SK-N-SH (cell line): ENCODE measurements at regions not wholly inside any gene's neighbourhood (a gene's known extent, or its start where the extent isn't known, plus 50 kb on each side); places are given as distances from the start of the nearest gene placed in this dataset.

Experiments used
- CTCF ChIA-PET: fragments of 300-600, 350-600 bp; formaldehyde crosslinking; extraction: SDS; loops from one replicate; lab custom pipeline; 2021; lab: Yijun Ruan, JAX
- POLR2A ChIA-PET: fragments of 350-600 bp; sonication (Branson Sonifier 250); formaldehyde crosslinking; extraction: SDS; loops from one replicate; lab custom pipeline; 2020; ENCODE audit warnings: antibody characterized with exemption, inconsistent platforms; lab: Yijun Ruan, JAX
- DNase-seq: peaks from one replicate; pipeline ENCODE4 v3.0.0; 2012
- H2AFZ ChIP-seq: fragments of 200-600 bp; sonication (generic); 2 replicates; pipeline ENCODE4 v1.8.1; 2016; ENCODE audit warnings: antibody characterized with exemption, mild to moderate bottlenecking, low read depth
- H3F3A ChIP-seq: fragments of 200-600 bp; sonication (generic); replicated peaks from 2 replicates; pipeline ENCODE3; 2016; ENCODE audit warnings: antibody characterized with exemption, mild to moderate bottlenecking; ENCODE audit not compliant: insufficient read depth
- H3K27ac ChIP-seq, 2 experiments: fragments of 200-500 bp in 1 of 2; fragments of 200-600 bp in 1 of 2; sonication (Bioruptor generic) in 1 of 2; sonication (generic), shearing (Covaris generic) in 1 of 2; 2 replicates each; pipeline versions ENCODE4 v1.5.1 to v1.6.1; 2014 to 2016; ENCODE audit warnings: low read depth in 2 of 2, inconsistent platforms in 1 of 2, low read length in 1 of 2, mild to moderate bottlenecking in 1 of 2, mixed read lengths in 1 of 2
- H3K27me3 ChIP-seq: fragments of 200-600 bp; sonication (generic), shearing (Covaris generic); 2 replicates; pipeline ENCODE4 v1.6.1; 2016; ENCODE audit warnings: mixed run types; ENCODE audit not compliant: insufficient read depth
- H3K36me3 ChIP-seq, 2 experiments: fragments of 200-500 bp in 1 of 2; fragments of 200-600 bp in 1 of 2; sonication (Bioruptor generic) in 1 of 2; sonication (generic) in 1 of 2; replicated peaks in 1 of 2; 2 replicates each; pipeline versions ENCODE3 to v1.5.1; 2014 to 2016; ENCODE audit warnings: low read length in 1 of 2, mild to moderate bottlenecking in 1 of 2; ENCODE audit not compliant: insufficient read depth in 2 of 2, control insufficient read depth in 1 of 2
- H3K4me1 ChIP-seq, 2 experiments: fragments of 200-500 bp in 1 of 2; fragments of 200-600 bp in 1 of 2; sonication (Bioruptor generic) in 1 of 2; sonication (generic), shearing (Covaris generic) in 1 of 2; 2 replicates each; pipeline versions ENCODE4 v1.5.1 to v1.6.1; 2014 to 2016; ENCODE audit warnings: low read depth in 1 of 2, low read length in 1 of 2, mixed run types in 1 of 2; ENCODE audit not compliant: insufficient read depth in 2 of 2, control insufficient read depth in 1 of 2
- H3K4me2 ChIP-seq: fragments of 200-600 bp; sonication (generic), shearing (Covaris generic); 2 replicates; pipeline ENCODE4 v1.6.1; 2017; ENCODE audit warnings: mixed run types
- H3K4me3 ChIP-seq, 2 experiments: fragments of 200-500 bp in 1 of 2; fragments of 200-600 bp in 1 of 2; sonication (Bioruptor generic) in 1 of 2; sonication (generic), shearing (Covaris generic) in 1 of 2; 2 replicates each; pipeline versions ENCODE4 v1.5.1 to v1.8.1; 2014 to 2016; ENCODE audit warnings: low read depth in 2 of 2, inconsistent platforms in 1 of 2, low read length in 1 of 2, mild to moderate bottlenecking in 1 of 2, mixed read lengths in 1 of 2, moderate library complexity in 1 of 2
- H3K79me2 ChIP-seq: fragments of 200-600 bp; sonication (generic); 2 replicates; pipeline ENCODE4 v1.8.1; 2017; ENCODE audit warnings: mild to moderate bottlenecking; ENCODE audit not compliant: insufficient read depth
- H3K9ac ChIP-seq: fragments of 200-600 bp; sonication (generic); 2 replicates; pipeline ENCODE4 v1.6.1; 2017; ENCODE audit warnings: mixed run types
- H3K9me2 ChIP-seq: fragments of 200-600 bp; sonication (generic); 2 replicates; pipeline ENCODE4 v1.6.1; 2017; ENCODE audit warnings: mixed run types
- H3K9me3 ChIP-seq: fragments of 200-600 bp; sonication (generic); 2 replicates; pipeline ENCODE4 v1.6.1; 2017; ENCODE audit warnings: mixed run types, mild to moderate bottlenecking, moderate library complexity
- H4K20me1 ChIP-seq: fragments of 200-600 bp; sonication (generic); 2 replicates; pipeline ENCODE4 v1.6.1; 2017; ENCODE audit warnings: mild to moderate bottlenecking, mixed run types; ENCODE audit not compliant: insufficient read depth
- CHD2 ChIP-seq: fragments of 150-350 bp; IDR thresholded peaks from 2 replicates; pipeline ENCODE4 v1.6.1; 2018; ENCODE audit warnings: low read length; ENCODE audit not compliant: partially characterized antibody
- EP300 ChIP-seq, 2 experiments: IDR thresholded peaks; 2 replicates each; pipeline versions ENCODE4 v1.4.0 to v1.6.1; 2012; ENCODE audit warnings: borderline replicate concordance in 1 of 2, low read depth in 1 of 2, low read length in 1 of 2
- FOXM1 ChIP-seq: IDR thresholded peaks from 2 replicates; pipeline ENCODE4 v1.4.0; 2012; ENCODE audit warnings: low read depth, mild to moderate bottlenecking
- GABPA ChIP-seq: IDR thresholded peaks from 2 replicates; pipeline ENCODE4 v1.4.0; 2012; ENCODE audit warnings: low read depth, mild to moderate bottlenecking
- JUND ChIP-seq: IDR thresholded peaks from 2 replicates; pipeline ENCODE4 v1.4.0; 2012
- MAX ChIP-seq: IDR thresholded peaks from 2 replicates; pipeline ENCODE4 v1.4.0; 2012; ENCODE audit warnings: low read depth
- MEF2A ChIP-seq: IDR thresholded peaks from 2 replicates; pipeline ENCODE4 v1.4.0; 2012; ENCODE audit warnings: low read depth, borderline replicate concordance
- NFIC ChIP-seq: IDR thresholded peaks from 2 replicates; pipeline ENCODE4 v1.4.0; 2012; ENCODE audit warnings: borderline replicate concordance
- RAD21 ChIP-seq: IDR thresholded peaks from 2 replicates; pipeline ENCODE4 v1.6.1; 2012; ENCODE audit warnings: mild to moderate bottlenecking, low read length
- RCOR1 ChIP-seq: fragments of 150-350 bp; IDR thresholded peaks from 2 replicates; pipeline ENCODE4 v1.6.1; 2017; ENCODE audit warnings: antibody characterized with exemption, low read length
- REST ChIP-seq: IDR thresholded peaks from 2 replicates; pipeline ENCODE4 v1.6.1; 2012; ENCODE audit warnings: mild to moderate bottlenecking, low read depth, low read length, moderate library complexity
- RFX5 ChIP-seq: IDR thresholded peaks from 2 replicates; pipeline ENCODE4 v1.6.1; 2012; ENCODE audit warnings: mild to moderate bottlenecking, improper control_type of control experiment, low read length
- RXRA ChIP-seq: IDR thresholded peaks from 2 replicates; pipeline ENCODE4 v1.4.0; 2012; ENCODE audit warnings: low read depth, mild to moderate bottlenecking, borderline replicate concordance
- SIN3A ChIP-seq: IDR thresholded peaks from 2 replicates; pipeline ENCODE4 v1.6.1; 2012; ENCODE audit warnings: low read depth, mild to moderate bottlenecking, low read length, moderate library complexity, borderline replicate concordance
- TAF1 ChIP-seq: IDR thresholded peaks from 2 replicates; pipeline ENCODE4 v1.6.1; 2012; ENCODE audit warnings: low read depth, mild to moderate bottlenecking, low read length, moderate library complexity, borderline replicate concordance
- YY1 ChIP-seq: IDR thresholded peaks from 2 replicates; pipeline ENCODE4 v1.4.0; 2012; ENCODE audit warnings: low read depth, mild to moderate bottlenecking
- WGBS: methylation state at CpG from one replicate; pipeline ENCODE4 v1.1.6; 2017; ENCODE audit warnings: low lambda C conversion rate; 5-methylcytosine and 5-hydroxymethylcytosine counted together
- TF ChIP-seq, protein P1 (sequence below): IDR thresholded peaks from 2 replicates; pipeline ENCODE4; 2012
- TF ChIP-seq, protein P2 (sequence below): IDR thresholded peaks from 2 replicates; pipeline ENCODE4 v1.4.0; 2012; ENCODE audit warnings: low read depth, borderline replicate concordance
- TF ChIP-seq, protein P3 (sequence below): fragments of 200-600 bp; sonication (generic); IDR thresholded peaks from 2 replicates; pipeline ENCODE4 v1.6.1; 2017; ENCODE audit warnings: antibody characterized with exemption, mild to moderate bottlenecking, moderate library complexity

DNA sequence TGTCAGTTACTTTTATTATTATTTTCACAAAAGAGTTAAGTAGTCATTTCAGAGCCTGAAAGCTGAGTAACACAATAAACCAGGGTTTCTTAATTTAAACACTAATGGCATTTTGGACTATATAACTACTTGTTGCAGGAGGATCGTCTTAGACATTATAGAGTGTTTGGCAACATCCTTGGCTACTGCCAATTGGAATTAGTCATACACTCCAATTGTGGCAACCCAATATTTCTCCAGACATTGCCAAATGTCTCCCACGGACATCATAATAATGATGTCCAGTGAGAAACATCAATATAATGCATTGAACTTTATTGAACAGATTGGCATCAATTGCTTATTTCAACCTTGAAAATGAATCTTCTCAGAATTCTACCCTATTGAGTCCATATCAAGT, 441.9 kb upstream of the ADGRL4 start:
- H3K36me3 ChIP-seq = no peaks in the 10 kb centered on the region
- no peak overlapping the region for H3K9ac ChIP-seq
- H3K4me3 ChIP-seq = no peak overlapping the region
- H3K79me2 ChIP-seq = no peaks in the 10 kb centered on the region
- no peak overlapping the region; the same call in 1 of the 2 replicates for H2AFZ ChIP-seq
- H3K27ac ChIP-seq = no peak overlapping the region
- no peaks in the 10 kb centered on the region for H4K20me1 ChIP-seq
- ChIA-PET CTCF (no interaction called here), POLR2A (no interaction called here)
- no peak for TF ChIP-seq RCOR1
- TF ChIP-seq, protein P1, sequence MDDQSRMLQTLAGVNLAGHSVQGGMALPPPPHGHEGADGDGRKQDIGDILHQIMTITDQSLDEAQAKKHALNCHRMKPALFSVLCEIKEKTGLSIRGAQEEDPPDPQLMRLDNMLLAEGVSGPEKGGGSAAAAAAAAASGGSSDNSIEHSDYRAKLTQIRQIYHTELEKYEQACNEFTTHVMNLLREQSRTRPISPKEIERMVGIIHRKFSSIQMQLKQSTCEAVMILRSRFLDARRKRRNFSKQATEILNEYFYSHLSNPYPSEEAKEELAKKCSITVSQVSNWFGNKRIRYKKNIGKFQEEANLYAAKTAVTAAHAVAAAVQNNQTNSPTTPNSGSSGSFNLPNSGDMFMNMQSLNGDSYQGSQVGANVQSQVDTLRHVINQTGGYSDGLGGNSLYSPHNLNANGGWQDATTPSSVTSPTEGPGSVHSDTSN = no peak
- TF ChIP-seq FOXM1 = no peak
- no peak for TF ChIP-seq SIN3A
- TF ChIP-seq CHD2 = no peak
- no peak for TF ChIP-seq YY1
- no peak for TF ChIP-seq RAD21
- TF ChIP-seq JUND = no peak
- TF ChIP-seq REST = no peak
- TF ChIP-seq, protein P2, sequence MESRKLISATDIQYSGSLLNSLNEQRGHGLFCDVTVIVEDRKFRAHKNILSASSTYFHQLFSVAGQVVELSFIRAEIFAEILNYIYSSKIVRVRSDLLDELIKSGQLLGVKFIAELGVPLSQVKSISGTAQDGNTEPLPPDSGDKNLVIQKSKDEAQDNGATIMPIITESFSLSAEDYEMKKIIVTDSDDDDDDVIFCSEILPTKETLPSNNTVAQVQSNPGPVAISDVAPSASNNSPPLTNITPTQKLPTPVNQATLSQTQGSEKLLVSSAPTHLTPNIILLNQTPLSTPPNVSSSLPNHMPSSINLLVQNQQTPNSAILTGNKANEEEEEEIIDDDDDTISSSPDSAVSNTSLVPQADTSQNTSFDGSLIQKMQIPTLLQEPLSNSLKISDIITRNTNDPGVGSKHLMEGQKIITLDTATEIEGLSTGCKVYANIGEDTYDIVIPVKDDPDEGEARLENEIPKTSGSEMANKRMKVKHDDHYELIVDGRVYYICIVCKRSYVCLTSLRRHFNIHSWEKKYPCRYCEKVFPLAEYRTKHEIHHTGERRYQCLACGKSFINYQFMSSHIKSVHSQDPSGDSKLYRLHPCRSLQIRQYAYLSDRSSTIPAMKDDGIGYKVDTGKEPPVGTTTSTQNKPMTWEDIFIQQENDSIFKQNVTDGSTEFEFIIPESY = no peak
- no peaks in the 10 kb centered on the region for H3K4me1 ChIP-seq
- 57% methylated on average over 2 of the region's 2 CpGs for WGBS
- no peaks in the 10 kb centered on the region for H3K27me3 ChIP-seq
- no peaks in the 10 kb centered on the region for H3F3A ChIP-seq
- no peaks in the 10 kb centered on the region for H3K9me3 ChIP-seq
- no peak for DNase-seq
- no peaks in the 10 kb centered on the region for H3K9me2 ChIP-seq
- H3K4me2 ChIP-seq = no peak overlapping the region

DNA sequence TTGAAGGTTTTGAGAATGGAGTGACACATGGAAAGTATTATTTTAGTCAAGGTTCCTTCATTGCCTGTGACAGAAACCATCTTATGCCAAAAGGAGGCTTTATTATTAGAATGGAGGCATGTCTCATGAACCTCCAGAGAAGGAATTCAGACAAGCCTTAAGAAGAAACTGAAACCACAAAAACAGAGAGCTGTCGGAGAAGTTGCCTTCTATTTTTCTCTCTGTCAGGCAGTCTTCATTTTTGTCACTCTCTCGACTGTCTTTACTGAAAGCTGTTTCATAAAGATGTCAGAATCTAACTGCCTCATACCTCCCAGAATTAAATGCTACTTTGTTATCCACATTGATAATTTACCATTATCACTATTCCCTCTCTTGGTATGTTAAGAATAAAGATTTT, 434.7 kb upstream of the ADGRL4 start:
- Histone ChIP-seq H3F3A (no peaks in the 10 kb centered on the region), H3K9me2 (no peaks in the 10 kb centered on the region; the same call in 1 of the 2 replicates), H3K27me3 (no peaks in the 10 kb centered on the region), H4K20me1 (no peaks in the 10 kb centered on the region), H3K4me2 (no peak overlapping the region), H3K27ac (no peak overlapping the region), H3K4me1 (no peaks in the 10 kb centered on the region; a peak in 1 of 4 replicates), H3K79me2 (no peaks in the 10 kb centered on the region), H3K9ac (no peak overlapping the region), H3K4me3 (no peak overlapping the region), H3K36me3 (no peaks in the 10 kb centered on the region), H2AFZ (no peak overlapping the region), H3K9me3 (no peaks in the 10 kb centered on the region)
- CTCF ChIA-PET = interaction anchor here (1.1 kb wide), 1 partner anchor 56 kb away, joined by 3 read pairs; no protein-coding TSS in a partner anchor
- POLR2A ChIA-PET = no interaction called here
- 69% methylated on average over 2 of the region's 2 CpGs for WGBS
- DNase-seq = no peak
- TF ChIP-seq GABPA = no peak
- no peak for TF ChIP-seq RXRA
- TF ChIP-seq TAF1 = no peak
- no peak for TF ChIP-seq RFX5
- no peak for TF ChIP-seq NFIC
- TF ChIP-seq CHD2 = no peak
- no peak for TF ChIP-seq MAX
- TF ChIP-seq, protein P3, sequence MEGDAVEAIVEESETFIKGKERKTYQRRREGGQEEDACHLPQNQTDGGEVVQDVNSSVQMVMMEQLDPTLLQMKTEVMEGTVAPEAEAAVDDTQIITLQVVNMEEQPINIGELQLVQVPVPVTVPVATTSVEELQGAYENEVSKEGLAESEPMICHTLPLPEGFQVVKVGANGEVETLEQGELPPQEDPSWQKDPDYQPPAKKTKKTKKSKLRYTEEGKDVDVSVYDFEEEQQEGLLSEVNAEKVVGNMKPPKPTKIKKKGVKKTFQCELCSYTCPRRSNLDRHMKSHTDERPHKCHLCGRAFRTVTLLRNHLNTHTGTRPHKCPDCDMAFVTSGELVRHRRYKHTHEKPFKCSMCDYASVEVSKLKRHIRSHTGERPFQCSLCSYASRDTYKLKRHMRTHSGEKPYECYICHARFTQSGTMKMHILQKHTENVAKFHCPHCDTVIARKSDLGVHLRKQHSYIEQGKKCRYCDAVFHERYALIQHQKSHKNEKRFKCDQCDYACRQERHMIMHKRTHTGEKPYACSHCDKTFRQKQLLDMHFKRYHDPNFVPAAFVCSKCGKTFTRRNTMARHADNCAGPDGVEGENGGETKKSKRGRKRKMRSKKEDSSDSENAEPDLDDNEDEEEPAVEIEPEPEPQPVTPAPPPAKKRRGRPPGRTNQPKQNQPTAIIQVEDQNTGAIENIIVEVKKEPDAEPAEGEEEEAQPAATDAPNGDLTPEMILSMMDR = no peak
- TF ChIP-seq EP300 (IDR thresholded peaks at IDR 0.05; ENCODE audit: borderline replicate concordance in 1 of 2, low read depth in 1 of 2, low read length in 1 of 2) = no peak
- TF ChIP-seq MEF2A = no peak
